ENCODE measurements at regions not wholly inside any gene's neighbourhood (a gene's known extent, or its start where the extent isn't known, plus 50 kb on each side); places are given as distances from the start of the nearest gene placed in this dataset.

DNA sequence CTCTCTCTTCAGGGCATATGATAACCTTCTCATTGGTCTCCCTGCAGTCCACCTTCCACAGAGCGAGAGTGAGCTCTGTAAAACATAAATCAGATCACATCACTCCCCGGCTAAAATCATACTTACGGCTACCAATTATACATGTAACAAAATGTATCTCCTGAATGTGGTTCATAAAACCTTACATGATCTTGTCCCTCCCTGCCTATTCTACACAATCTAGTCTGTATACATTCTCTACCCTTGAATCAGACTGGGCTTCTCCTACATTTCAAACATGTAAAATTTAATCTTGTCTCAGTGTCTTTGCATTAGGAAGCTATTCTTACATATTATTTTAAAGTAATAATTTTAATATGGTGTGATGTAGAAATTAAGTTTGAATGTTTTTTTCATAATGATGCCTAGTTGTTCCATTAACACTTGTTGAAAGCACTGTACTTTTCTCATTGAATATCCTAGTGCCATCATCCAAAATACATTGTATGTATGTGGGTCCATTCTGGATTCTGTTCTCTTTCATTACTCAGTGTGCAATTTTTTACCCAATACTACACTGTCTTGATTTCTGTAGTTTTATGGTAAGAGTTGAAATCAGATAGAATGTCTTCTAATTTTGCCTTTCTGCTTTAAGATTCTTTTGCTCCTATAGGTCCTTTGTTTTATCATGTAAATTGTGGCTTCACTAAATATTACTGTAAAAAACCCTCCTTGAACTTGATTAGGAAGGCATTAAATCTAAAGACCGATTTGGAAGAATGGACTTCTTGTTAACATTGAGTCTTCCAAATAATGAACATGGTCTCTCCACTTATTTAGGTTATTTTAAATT, 403.3 kb upstream of the EPHA7 start:
- DNase-seq, result no peak

- DNase-seq, result no peak
Observed at GRCh38 chr6:93821953-93822352, 402.6 kb upstream of the EPHA7 start.

DNA sequence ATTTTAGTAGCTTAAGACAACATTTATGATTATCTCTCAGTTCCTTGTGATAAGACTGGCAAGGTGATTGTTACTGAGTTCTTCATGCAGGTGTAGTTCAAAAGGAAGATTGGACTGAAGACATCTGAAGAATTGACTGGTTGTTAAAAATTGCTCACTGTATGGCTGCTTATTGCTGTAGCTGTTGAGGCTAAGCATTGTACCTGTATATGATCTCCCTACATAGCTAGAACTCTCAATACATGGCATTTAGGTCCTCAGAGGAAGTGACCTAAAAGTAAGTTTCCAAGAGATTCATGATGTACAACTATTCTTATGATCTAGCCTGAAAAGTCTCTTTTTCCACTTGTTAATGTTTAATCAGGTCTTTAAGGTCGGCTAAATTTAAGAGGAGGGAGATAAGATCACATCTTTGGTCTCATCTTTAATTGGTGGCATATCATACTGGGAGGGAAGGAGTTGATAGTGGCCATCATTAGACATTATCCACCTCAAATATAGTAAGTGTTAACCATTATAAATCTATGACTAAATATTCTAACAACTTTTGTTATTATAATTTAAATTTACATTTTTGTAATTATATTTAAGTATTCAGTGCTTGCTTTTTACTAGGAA, 401.2 kb upstream of the EPHA7 start:
- DNase-seq, result no peak

DNA sequence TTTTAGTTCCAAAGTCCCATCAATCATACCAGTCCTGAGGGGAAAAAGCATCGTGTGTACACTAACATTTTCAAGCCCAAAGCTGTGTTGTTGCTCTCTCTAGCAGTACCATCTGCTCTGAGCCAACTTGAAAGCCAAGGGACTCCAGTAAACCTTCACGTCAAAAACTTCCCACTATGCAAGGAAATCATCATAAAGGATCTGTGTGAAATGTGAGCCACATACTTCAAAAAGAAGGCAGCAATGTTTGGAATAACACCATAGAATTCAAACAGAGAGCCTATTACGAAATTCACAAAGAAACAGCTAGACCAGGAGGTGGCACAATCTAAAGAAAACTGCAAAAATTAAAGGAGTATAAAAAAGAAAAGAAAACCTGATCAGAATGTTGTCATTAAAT, 399.8 kb upstream of the EPHA7 start:
- no peak for DNase-seq

DNA sequence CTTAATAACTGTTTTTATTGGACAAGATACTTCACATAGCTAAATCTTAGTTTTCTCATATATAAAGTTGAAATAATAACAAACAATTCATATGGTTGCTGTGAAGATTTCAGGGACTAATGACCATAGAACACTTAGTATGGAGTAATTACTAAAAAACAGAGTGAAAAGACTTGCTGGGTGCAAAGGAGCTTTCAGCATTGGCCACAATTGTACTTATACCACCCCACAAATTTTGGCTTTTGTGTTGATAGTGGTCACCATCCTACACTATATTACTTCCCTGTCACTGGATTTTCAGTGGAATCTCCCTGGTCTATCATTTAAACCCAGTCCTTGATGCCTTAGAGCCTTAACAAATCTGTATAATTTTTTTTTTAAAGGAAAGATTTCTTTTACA, 398.6 kb upstream of the EPHA7 start:
- DNase-seq, result no peak

DNA sequence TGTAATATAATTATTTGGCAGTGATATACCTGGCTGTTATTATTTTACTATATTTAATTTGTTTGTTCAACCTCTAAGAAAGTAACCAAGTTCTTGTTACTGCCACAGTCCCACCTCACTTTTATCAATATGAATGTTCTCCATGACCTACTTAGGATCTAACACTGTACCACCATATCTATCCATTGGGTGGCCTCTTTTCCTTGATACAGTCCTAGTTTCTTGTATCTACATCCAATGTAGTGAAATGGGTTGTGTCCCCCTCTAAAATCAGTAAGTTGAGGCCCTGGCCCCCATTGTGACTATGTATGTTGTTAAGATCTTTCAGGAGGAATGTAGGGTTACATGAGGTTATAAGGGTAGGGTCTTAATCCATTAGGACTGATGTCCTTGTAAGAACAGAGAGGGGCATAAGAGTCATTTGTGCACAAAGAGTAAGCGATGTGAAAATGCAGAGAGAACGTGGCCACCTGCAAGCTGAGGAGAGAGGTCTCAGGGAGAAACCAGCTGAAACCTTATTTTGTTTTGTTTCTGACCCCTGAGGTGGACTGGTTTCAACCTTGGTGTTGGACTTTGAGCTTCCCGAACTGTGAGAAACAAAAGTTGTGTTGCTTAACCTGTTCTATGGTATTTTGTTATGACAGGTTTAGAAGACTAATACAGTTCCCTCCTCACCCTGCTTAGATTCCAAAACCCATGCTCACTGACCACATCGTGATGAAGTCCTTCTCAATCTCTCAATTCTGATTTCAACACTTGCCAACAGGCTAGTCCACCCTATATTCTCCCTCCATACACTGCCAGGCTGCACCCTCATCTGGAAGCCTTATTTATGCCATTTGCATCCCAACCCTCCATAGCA, 387.3 kb upstream of the EPHA7 start:
- no peak for DNase-seq

DNA sequence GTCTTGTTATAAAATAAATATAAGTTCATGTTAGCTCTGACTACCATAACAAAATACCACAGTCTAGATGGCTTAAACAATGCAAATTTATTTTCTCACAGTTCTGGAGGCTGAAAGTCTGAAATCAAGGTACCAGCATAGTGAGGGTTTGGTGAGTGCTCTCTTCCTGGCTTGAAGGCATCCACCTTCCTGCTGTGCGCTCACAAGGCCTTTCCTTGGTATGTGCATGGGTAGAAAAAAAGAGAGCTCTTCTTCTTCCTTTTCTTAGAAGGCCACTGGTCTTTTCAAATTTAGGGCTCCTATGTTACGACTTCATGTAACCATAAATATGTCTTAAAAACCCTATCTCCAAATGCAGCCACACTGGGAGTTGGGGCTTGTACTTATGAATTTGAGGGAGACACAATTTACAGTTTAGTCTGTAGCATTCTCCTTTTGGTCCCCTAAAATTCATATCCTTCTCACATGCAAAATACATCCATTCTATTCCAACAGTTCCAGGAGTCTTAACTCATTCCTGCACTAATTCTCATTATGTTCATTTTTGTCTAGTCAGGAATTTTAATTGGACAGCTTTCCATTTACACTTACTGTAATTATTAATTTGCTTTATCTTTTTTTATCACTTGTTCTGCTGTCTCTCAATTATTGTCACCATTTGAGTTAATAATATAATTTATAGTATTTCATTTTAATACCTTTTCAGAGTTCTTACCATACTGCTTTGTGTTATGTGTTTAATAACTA, 381.9 kb upstream of the EPHA7 start:
- DNase-seq, result no peak

GRCh38 chr6:93799226-93799625, 379.9 kb upstream of the EPHA7 start:
- no peak for DNase-seq

- DNase-seq, result no peak
Observed at GRCh38 chr6:93794166-93794565, 374.8 kb upstream of the EPHA7 start.

DNA sequence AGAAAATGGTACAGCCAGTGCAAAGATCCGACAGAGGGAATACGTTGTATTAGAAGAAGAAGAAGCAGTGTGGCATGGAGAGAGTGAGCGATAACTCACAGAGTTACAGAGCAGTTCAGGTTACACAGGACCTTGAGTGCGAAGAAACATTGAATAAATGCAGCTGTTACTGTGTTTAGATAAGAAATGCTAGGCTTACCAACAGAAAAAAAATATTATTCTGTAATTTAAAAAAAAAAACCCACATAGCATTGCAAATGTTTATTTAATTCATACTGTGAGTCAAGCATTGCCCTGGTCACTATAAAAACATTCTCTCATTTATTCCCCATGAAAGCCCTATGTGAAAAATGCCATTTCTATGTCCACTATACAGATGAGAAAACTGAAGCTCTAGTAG, 373.4 kb upstream of the EPHA7 start:
- DNase-seq, result no peak

DNA sequence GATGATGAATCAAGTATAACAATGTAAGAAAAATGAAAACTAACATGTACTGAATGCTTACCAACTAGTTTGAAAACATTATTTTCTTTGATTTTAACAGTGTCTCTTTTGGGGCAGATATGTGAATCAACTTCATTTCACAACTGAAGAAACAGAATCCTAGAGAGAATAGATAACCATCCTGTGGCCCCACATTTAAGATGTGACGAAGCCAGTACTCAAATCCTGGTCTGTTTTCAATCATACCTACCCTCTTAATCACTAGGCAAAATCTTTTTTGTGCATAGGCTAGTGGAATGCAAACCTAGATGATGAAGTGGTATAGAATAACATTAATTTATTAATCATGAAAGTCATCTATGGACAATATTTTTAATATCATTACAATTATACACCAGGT, 371.6 kb upstream of the EPHA7 start:
- no peak for DNase-seq

GRCh38 chr6:93789532-93789931, 370.2 kb upstream of the EPHA7 start:
- no peak for DNase-seq

- no peak for DNase-seq
Observed at GRCh38 chr6:93787841-93788240, 368.5 kb upstream of the EPHA7 start.

DNA sequence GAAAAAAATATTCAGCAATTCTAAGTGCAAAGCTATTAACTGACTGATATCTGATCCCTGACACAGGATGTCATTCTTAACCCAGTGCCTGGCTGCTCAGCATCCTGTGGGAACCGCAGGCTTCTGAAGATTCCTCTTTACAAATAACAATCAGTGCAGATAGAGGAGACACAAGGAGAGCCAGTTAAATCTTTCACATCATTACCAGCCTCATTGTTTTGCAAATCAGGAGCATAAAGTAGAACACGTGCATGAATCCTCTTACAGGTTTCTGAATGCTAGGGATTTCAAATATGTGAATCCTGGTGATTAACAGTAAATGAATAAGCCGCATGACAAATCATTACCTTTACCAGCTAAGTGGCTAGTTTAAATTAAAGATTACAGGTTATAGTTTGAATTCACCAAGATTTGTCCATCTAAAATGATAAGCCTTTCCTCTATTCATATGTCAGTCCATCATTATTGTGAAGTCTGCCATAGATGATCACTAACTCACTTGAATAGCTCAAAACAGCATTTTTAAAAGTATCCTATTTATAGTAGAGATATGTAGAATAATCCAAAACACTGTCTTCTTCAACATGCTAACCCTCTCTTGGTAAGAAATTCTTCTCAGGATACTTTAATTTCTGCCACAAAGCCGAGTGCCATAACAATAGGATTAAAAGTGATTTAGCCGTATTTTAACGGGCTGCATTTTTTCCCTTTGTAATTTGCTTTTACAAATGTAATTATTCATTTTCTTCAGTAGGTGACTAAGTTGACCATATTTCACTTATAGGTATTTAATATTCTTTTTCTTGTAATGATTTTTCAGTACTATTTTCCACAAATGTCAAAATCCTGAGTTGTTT, 367.3 kb upstream of the EPHA7 start:
- DNase-seq, result no peak

DNA sequence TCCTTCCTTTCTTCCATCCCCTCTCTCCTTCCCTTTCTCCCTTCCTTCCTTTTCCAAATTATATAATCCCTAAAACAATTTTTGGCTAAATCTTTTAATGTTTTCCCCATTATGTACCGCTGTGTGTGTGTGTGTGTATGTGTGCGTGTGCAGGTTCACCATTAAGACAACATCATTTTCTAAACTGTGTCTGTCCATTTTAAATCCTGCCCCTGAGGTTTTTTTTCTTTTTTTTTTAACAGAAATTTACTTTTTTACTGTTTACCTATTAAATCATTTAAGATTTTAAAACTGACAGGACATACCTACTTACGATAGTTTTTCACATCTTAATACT, 366.3 kb upstream of the EPHA7 start:
- no peak for DNase-seq

GRCh38 chr6:93784794-93785693, 365.7 kb upstream of the EPHA7 start:
- peak; percentile 31 for DNase-seq

- DNase-seq, result peak; percentile 32
Observed at GRCh38 chr6:93779086-93779841, 359.9 kb upstream of the EPHA7 start.

GRCh38 chr6:93759190-93759589, 339.8 kb upstream of the EPHA7 start:
- no peak for DNase-seq

DNA sequence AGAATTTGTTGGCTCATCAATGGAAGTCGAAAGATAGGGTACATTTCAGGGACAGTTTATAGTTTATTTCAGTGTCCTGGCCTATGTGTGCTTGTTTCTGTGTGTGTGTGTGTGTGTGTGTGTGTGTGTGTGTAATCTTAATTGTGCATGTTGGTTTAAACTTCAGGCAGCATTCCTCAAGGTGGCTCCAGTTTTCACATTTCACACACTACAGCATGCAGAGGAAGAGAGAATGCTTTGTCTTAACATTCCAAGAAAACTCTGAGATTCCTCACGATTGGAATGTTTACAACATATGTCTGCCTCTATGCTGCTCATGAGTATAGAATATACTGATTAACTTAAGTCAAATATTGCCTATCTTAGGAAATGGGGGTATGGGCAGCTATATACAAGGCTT, 332.6 kb upstream of the EPHA7 start:
- no peak for DNase-seq

DNA sequence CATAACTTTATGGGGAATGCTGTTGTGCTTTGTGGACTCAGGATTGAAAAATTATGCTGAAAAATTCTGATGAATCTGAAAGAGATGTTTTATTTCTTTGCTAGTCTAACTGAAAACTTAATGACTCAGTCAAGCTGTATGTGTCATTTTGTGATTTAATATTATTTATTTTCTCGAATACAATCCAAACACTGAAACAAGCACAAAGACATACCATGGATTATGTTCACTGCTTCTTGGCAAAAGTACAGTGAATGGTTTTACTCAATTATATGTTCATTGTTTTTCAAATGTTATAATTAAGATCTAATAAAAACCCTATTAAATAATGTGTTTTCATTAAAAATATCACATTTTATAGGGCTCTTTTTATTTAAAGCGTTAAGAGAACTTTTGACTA, 330.6 kb upstream of the EPHA7 start:
- no peak for DNase-seq
